ENCODE measurements at regions not wholly inside any gene's neighbourhood (a gene's known extent, or its start where the extent isn't known, plus 50 kb on each side); places are given as distances from the start of the nearest gene placed in this dataset.

GRCh38 chr11:42825598-42825997 lies 486.2 kb upstream of the API5 start:
- no peak for DNase-seq (ENCODE audit: low read depth, low spot score)
- in situ Hi-C loops (cut with HindIII; ENCODE audit: low pct_unique_long_range_greater_than_20kb, low sequenced_read_pairs) (no loop called here), intact Hi-C loops (cut with micrococcal nuclease; ENCODE audit: unreplicated experiment) (no loop called here)
- H3K4me1 ChIP-seq (ENCODE audit: control insufficient read depth, insufficient read depth, low read length), result no peaks in the 10 kb centered on the region
- TF ChIP-seq REST (IDR thresholded peaks at IDR 0.05; ENCODE audit: insufficient read depth in 1 of 2, low read depth in 2 of 2, low read length in 1 of 2), result no peak
- no TSS peak for BruUV-seq (replicated peaks)
- H3K27ac ChIP-seq (ENCODE audit: low read length), result no peak overlapping the region
- no peaks in the 10 kb centered on the region for H3K9me3 ChIP-seq (ENCODE audit: control insufficient read depth, insufficient read depth, low read depth, low read length)
- CTCF ChIA-PET, result no interaction called here
- no peaks in the 10 kb centered on the region for H3K27me3 ChIP-seq (ENCODE audit: control insufficient read depth, insufficient read depth, low read length)
- POLR2A ChIA-PET, result no interaction called here
- H3K36me3 ChIP-seq (ENCODE audit: control insufficient read depth, insufficient read depth, low read length), result no peaks in the 10 kb centered on the region
- no peak overlapping the region for H3K4me3 ChIP-seq (ENCODE audit: low read depth in 2 of 2, low read length in 2 of 2)
- ATAC-seq, result no peak

- intact Hi-C loops (cut with micrococcal nuclease; ENCODE audit: unreplicated experiment) (no loop called here), in situ Hi-C loops (cut with HindIII; ENCODE audit: low pct_unique_long_range_greater_than_20kb, low sequenced_read_pairs) (no loop called here)
- DNase-seq (ENCODE audit: low read depth, low spot score) (no peak), ATAC-seq (no peak)
- BruUV-seq (replicated peaks), result no TSS peak
- CTCF ChIA-PET, result no interaction called here
- H3K4me3 ChIP-seq (ENCODE audit: low read depth in 2 of 2, low read length in 2 of 2), result no peak overlapping the region
- H3K36me3 ChIP-seq (ENCODE audit: control insufficient read depth, insufficient read depth, low read length), result no peaks in the 10 kb centered on the region
- no peaks in the 10 kb centered on the region for H3K9me3 ChIP-seq (ENCODE audit: control insufficient read depth, insufficient read depth, low read depth, low read length)
- TF ChIP-seq, protein P1, sequence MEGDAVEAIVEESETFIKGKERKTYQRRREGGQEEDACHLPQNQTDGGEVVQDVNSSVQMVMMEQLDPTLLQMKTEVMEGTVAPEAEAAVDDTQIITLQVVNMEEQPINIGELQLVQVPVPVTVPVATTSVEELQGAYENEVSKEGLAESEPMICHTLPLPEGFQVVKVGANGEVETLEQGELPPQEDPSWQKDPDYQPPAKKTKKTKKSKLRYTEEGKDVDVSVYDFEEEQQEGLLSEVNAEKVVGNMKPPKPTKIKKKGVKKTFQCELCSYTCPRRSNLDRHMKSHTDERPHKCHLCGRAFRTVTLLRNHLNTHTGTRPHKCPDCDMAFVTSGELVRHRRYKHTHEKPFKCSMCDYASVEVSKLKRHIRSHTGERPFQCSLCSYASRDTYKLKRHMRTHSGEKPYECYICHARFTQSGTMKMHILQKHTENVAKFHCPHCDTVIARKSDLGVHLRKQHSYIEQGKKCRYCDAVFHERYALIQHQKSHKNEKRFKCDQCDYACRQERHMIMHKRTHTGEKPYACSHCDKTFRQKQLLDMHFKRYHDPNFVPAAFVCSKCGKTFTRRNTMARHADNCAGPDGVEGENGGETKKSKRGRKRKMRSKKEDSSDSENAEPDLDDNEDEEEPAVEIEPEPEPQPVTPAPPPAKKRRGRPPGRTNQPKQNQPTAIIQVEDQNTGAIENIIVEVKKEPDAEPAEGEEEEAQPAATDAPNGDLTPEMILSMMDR (IDR thresholded peaks at IDR 0.05), result no peak
- no peak for TF ChIP-seq POLR2AphosphoS5 (IDR thresholded peaks at IDR 0.05; ENCODE audit: low read depth, low read length)
- no peak for TF ChIP-seq SIN3A (IDR thresholded peaks at IDR 0.05; ENCODE audit: borderline replicate concordance, insufficient read depth, low read depth, low read length)
- no peak for TF ChIP-seq REST (IDR thresholded peaks at IDR 0.05; ENCODE audit: insufficient read depth in 1 of 2, low read depth in 2 of 2, low read length in 1 of 2)
- H3K27me3 ChIP-seq (ENCODE audit: control insufficient read depth, insufficient read depth, low read length), result no peaks in the 10 kb centered on the region
- H3K27ac ChIP-seq (ENCODE audit: low read length), result no peak overlapping the region
- no peaks in the 10 kb centered on the region for H3K4me1 ChIP-seq (ENCODE audit: control insufficient read depth, insufficient read depth, low read length)
- POLR2A ChIA-PET, result no interaction called here
These were observed 484.0 kb upstream of the API5 start for GRCh38 chr11:42827845-42828244.

Measured in Panc1 (cell line).